ENCODE measurements at regions not wholly inside any gene's neighbourhood (a gene's known extent, or its start where the extent isn't known, plus 50 kb on each side); places are given as distances from the start of the nearest gene placed in this dataset.

GRCh38 chr4:41485041-41485440 is 52.9 kb upstream of the LIMCH1 start:
- no peak for TF ChIP-seq CTCF (IDR thresholded peaks at IDR 0.05; ENCODE audit: control extremely low read depth, extremely low read depth)
- no peak for DNase-seq
- no peak for ATAC-seq (ENCODE audit: insufficient read depth, low FRiP score)
- H3K27ac ChIP-seq (ENCODE audit: low read depth in 1 of 2, low read length in 1 of 2) = no peak overlapping the region
- H3K4me1 ChIP-seq (ENCODE audit: control insufficient read depth in 5 of 5, insufficient read depth in 5 of 5, low read length in 5 of 5) = peaks cover 3 to 31% (median 7%) of the 10 kb centered on the region in 5 donors
- no peak overlapping the region for H3K4me3 ChIP-seq
- no peaks in the 10 kb centered on the region for H3K36me3 ChIP-seq (ENCODE audit: control insufficient read depth in 4 of 4, insufficient read depth in 4 of 4, low read length in 4 of 4)
- H3K9ac ChIP-seq (ENCODE audit: insufficient read depth in 1 of 2, low read length in 2 of 2) = no peak overlapping the region
- H3K9me3 ChIP-seq (ENCODE audit: control insufficient read depth in 4 of 4, insufficient read depth in 3 of 4, low read length in 3 of 4) = no peaks in the 10 kb centered on the region
- H3K27me3 ChIP-seq (ENCODE audit: control insufficient read depth in 3 of 3, insufficient read depth in 3 of 3, low read length in 2 of 3) = no peaks in the 10 kb centered on the region
- WGBS, 2 donors = 56 to 71% methylated on average over 1 of the region's 1 CpG

GRCh38 chr4:41487868-41488440 is 50.0 kb upstream of the LIMCH1 start:
- Histone ChIP-seq H3K27ac (ENCODE audit: low read depth in 1 of 2, low read length in 1 of 2) (no peak overlapping the region), H3K9me3 (ENCODE audit: control insufficient read depth in 4 of 4, insufficient read depth in 3 of 4, low read length in 3 of 4) (peaks cover 0 to 4% (median 0%) of the 10 kb centered on the region in 4 donors), H3K27me3 (ENCODE audit: control insufficient read depth in 3 of 3, insufficient read depth in 3 of 3, low read length in 2 of 3) (no peaks in the 10 kb centered on the region), H3K36me3 (ENCODE audit: control insufficient read depth in 4 of 4, insufficient read depth in 4 of 4, low read length in 4 of 4) (no peaks in the 10 kb centered on the region), H3K9ac (ENCODE audit: insufficient read depth in 1 of 2, low read length in 2 of 2) (no peak overlapping the region), H3K4me1 (ENCODE audit: control insufficient read depth in 5 of 5, insufficient read depth in 5 of 5, low read length in 5 of 5) (peaks cover 2 to 31% (median 7%) of the 10 kb centered on the region in 5 donors), H3K4me3 (no peak overlapping the region)
- no peak for TF ChIP-seq CTCF (IDR thresholded peaks at IDR 0.05; ENCODE audit: control extremely low read depth, extremely low read depth)
- no peak for ATAC-seq (ENCODE audit: insufficient read depth, low FRiP score)
- 74 to 77% methylated on average over 4 of the region's 4 CpGs for WGBS, 2 donors
- DNase-seq = no peak
